HUES64 (cell line): ENCODE measurements at regions not wholly inside any gene's neighbourhood (a gene's known extent, or its start where the extent isn't known, plus 50 kb on each side); places are given as distances from the start of the nearest gene placed in this dataset.
"Not testable (repeated sequence)": the region's sequence is repeated elsewhere in the genome, so short reads cannot be mapped to it uniquely, and the experiment has no call there.

Experiments
- H3K27ac ChIP-seq: 2 replicates; pipeline ENCODE4 v1.7.0; 2013; ENCODE audit warnings: low read depth, low read length, inconsistent platforms
- H3K27me3 ChIP-seq: 2 replicates; pipeline ENCODE4 v1.6.1; 2013; ENCODE audit warnings: mild to moderate bottlenecking, low read length; ENCODE audit not compliant: insufficient read depth
- H3K36me3 ChIP-seq: 2 replicates; pipeline ENCODE4 v1.6.1; 2013; ENCODE audit warnings: mild to moderate bottlenecking, low read length; ENCODE audit not compliant: insufficient read depth
- H3K4me1 ChIP-seq: 2 replicates; pipeline ENCODE4 v1.6.1; 2013; ENCODE audit warnings: mild to moderate bottlenecking, low read length, moderate library complexity; ENCODE audit not compliant: insufficient read depth
- H3K4me3 ChIP-seq: 2 replicates; pipeline ENCODE4 v1.5.1; 2013; ENCODE audit warnings: mild to moderate bottlenecking, low read length, moderate library complexity
- H3K9ac ChIP-seq: 2 replicates; pipeline ENCODE4 v1.6.1; 2013; ENCODE audit warnings: mild to moderate bottlenecking, low read depth, low read length
- H3K9me3 ChIP-seq: 2 replicates; pipeline ENCODE4 v1.6.1; 2013; ENCODE audit warnings: low read depth, low read length; ENCODE audit not compliant: insufficient read depth
- WGBS: fragments of 150-250, 120-280 bp; methylation state at CpG from one replicate; pipeline ENCODE4 v1.1.7; 2013; ENCODE audit warnings: missing lambda C conversion rate; 5-methylcytosine and 5-hydroxymethylcytosine counted together

- not testable (repeated sequence) for H3K36me3 ChIP-seq, H3K4me1 ChIP-seq, H3K27ac ChIP-seq, H3K4me3 ChIP-seq, H3K27me3 ChIP-seq, H3K9ac ChIP-seq, H3K9me3 ChIP-seq
- no CpG with 5 or more reads among the region's 3 CpGs for WGBS
These were observed 178.2 kb upstream of the ZNG1F start for GRCh38 chr9:41367301-41367700.

- H3K27ac ChIP-seq, H3K4me3 ChIP-seq, H3K36me3 ChIP-seq, H3K9ac ChIP-seq, H3K9me3 ChIP-seq, H3K4me1 ChIP-seq, H3K27me3 ChIP-seq: not testable (repeated sequence)
- WGBS, result no CpG with 5 or more reads among the region's 1 CpG
These were observed 172.7 kb upstream of the ZNG1F start for GRCh38 chr9:41361790-41362189.

- WGBS, result 4% methylated on average over 12 of the region's 27 CpGs
These were observed 170.0 kb upstream of the ZNG1F start for GRCh38 chr9:41359116-41359515.

GRCh38 chr9:41358682-41359081 lies 169.6 kb upstream of the ZNG1F start:
- H3K27me3 ChIP-seq, H3K36me3 ChIP-seq, H3K27ac ChIP-seq, H3K4me1 ChIP-seq, H3K9me3 ChIP-seq: not testable (repeated sequence)
- WGBS, result 1% methylated on average over 32 of the region's 40 CpGs
- peak overlapping the region; percentile 63 for H3K9ac ChIP-seq
- H3K4me3 ChIP-seq, result peak overlapping the region; percentile 65

More at GRCh38 chr9:41359116-41359515, 170.0 kb upstream of the ZNG1F start:
- not testable (repeated sequence) for H3K9me3 ChIP-seq, H3K27ac ChIP-seq, H3K4me1 ChIP-seq, H3K36me3 ChIP-seq, H3K9ac ChIP-seq, H3K27me3 ChIP-seq
- H3K4me3 ChIP-seq, result peak overlapping the region; percentile 65

- 81% methylated on average over 29 of the region's 31 CpGs for WGBS
- H3K9me3 ChIP-seq, H3K27me3 ChIP-seq, H3K4me1 ChIP-seq, H3K27ac ChIP-seq, H3K36me3 ChIP-seq, H3K9ac ChIP-seq: not testable (repeated sequence)
- H3K4me3 ChIP-seq, result peak overlapping the region; percentile 65; the same call in 1 of the 2 replicates
These were observed 168.8 kb upstream of the ZNG1F start for GRCh38 chr9:41357918-41358404.

GRCh38 chr9:41357350-41357748 lies 168.2 kb upstream of the ZNG1F start:
- WGBS, result 94% methylated on average over 16 of the region's 21 CpGs
- not testable (repeated sequence) for H3K27ac ChIP-seq, H3K9me3 ChIP-seq, H3K4me3 ChIP-seq, H3K4me1 ChIP-seq, H3K9ac ChIP-seq, H3K27me3 ChIP-seq, H3K36me3 ChIP-seq

- not testable (repeated sequence) for H3K36me3 ChIP-seq, H3K9ac ChIP-seq, H3K27ac ChIP-seq, H3K4me3 ChIP-seq, H3K4me1 ChIP-seq, H3K27me3 ChIP-seq, H3K9me3 ChIP-seq
- WGBS, result 96% methylated on average over 19 of the region's 42 CpGs
These were observed 167.7 kb upstream of the ZNG1F start for GRCh38 chr9:41356588-41357349.

GRCh38 chr9:41355712-41356450 lies 166.8 kb upstream of the ZNG1F start:
- 95% methylated on average over 3 of the region's 36 CpGs for WGBS

GRCh38 chr9:41354978-41355377 lies 165.9 kb upstream of the ZNG1F start:
- H3K4me1 ChIP-seq, H3K27ac ChIP-seq, H3K36me3 ChIP-seq, H3K4me3 ChIP-seq, H3K9ac ChIP-seq, H3K9me3 ChIP-seq, H3K27me3 ChIP-seq: not testable (repeated sequence)
- 78% methylated on average over 1 of the region's 19 CpGs for WGBS

More at GRCh38 chr9:41355712-41356450, 166.8 kb upstream of the ZNG1F start:
- H3K27ac ChIP-seq, H3K36me3 ChIP-seq, H3K27me3 ChIP-seq, H3K4me1 ChIP-seq, H3K9ac ChIP-seq, H3K9me3 ChIP-seq, H3K4me3 ChIP-seq: not testable (repeated sequence)

GRCh38 chr9:41354060-41354934 lies 165.2 kb upstream of the ZNG1F start:
- not testable (repeated sequence) for H3K4me3 ChIP-seq, H3K27me3 ChIP-seq, H3K27ac ChIP-seq, H3K4me1 ChIP-seq, H3K36me3 ChIP-seq, H3K9me3 ChIP-seq, H3K9ac ChIP-seq
- 96% methylated on average over 22 of the region's 47 CpGs for WGBS

- H3K9me3 ChIP-seq, H3K4me3 ChIP-seq, H3K36me3 ChIP-seq, H3K27me3 ChIP-seq, H3K27ac ChIP-seq, H3K9ac ChIP-seq, H3K4me1 ChIP-seq: not testable (repeated sequence)
- WGBS, result 94% methylated on average over 15 of the region's 20 CpGs
These were observed 163.9 kb upstream of the ZNG1F start for GRCh38 chr9:41353026-41353425.
